22Rv1 (cell line): ENCODE measurements at regions not wholly inside any gene's neighbourhood (a gene's known extent, or its start where the extent isn't known, plus 50 kb on each side); places are given as distances from the start of the nearest gene placed in this dataset.
"Not testable (repeated sequence)": the region's sequence is repeated elsewhere in the genome, so short reads cannot be mapped to it uniquely, and the experiment has no call there.

Experiments used
- H3K27ac ChIP-seq: fragments of 450-650 bp; 2 replicates; pipeline ENCODE4 v1.5.1; 2017
- CTCF ChIP-seq: fragments of 450-650 bp; IDR thresholded peaks from 2 replicates; pipeline ENCODE4 v1.5.1; 2017; ENCODE audit warnings: mild to moderate bottlenecking
- ZFX ChIP-seq: fragments of 450-650 bp; IDR thresholded peaks from 2 replicates; pipeline ENCODE4 v1.6.1; 2017; ENCODE audit warnings: antibody characterized with exemption, borderline replicate concordance

- no peak for TF ChIP-seq CTCF
- no peak for TF ChIP-seq ZFX
- H3K27ac ChIP-seq: no peak overlapping the region
These were observed 127.9 kb upstream of the CDH11 start for GRCh38 chr16:65249768-65250167.

- no peak for TF ChIP-seq CTCF
- no peak for TF ChIP-seq ZFX
These were observed 122.9 kb upstream of the CDH11 start for GRCh38 chr16:65244787-65245186.

GRCh38 chr16:65235339-65236177 is 113.7 kb upstream of the CDH11 start:
- H3K27ac ChIP-seq: no peak overlapping the region
- TF ChIP-seq CTCF: no peak
- TF ChIP-seq ZFX: no peak

More at GRCh38 chr16:65244787-65245186, 122.9 kb upstream of the CDH11 start:
- no peak overlapping the region for H3K27ac ChIP-seq

GRCh38 chr16:65234721-65235320 is 113.0 kb upstream of the CDH11 start:
- H3K27ac ChIP-seq: not testable (repeated sequence)

- no peak overlapping the region for H3K27ac ChIP-seq
- TF ChIP-seq CTCF (no peak), ZFX (no peak)
These were observed 107.4 kb upstream of the CDH11 start for GRCh38 chr16:65229191-65229662.

- TF ChIP-seq ZFX (no peak), CTCF (no peak)
- H3K27ac ChIP-seq: no peak overlapping the region
These were observed 105.4 kb upstream of the CDH11 start for GRCh38 chr16:65227150-65227835.

GRCh38 chr16:65226077-65226476 is 104.2 kb upstream of the CDH11 start:
- no peak overlapping the region for H3K27ac ChIP-seq
- TF ChIP-seq CTCF (no peak), ZFX (no peak)
